Fibroblast of lung (primary cell): ENCODE measurements at regions not wholly inside any gene's neighbourhood (a gene's known extent, or its start where the extent isn't known, plus 50 kb on each side); places are given as distances from the start of the nearest gene placed in this dataset.

Experiments used
- DNase-seq, 2 donors: peaks; one replicate each; pipeline versions ENCODE4 v3.0.0 to v3.0.0-alpha.2; 2010; ENCODE audit warnings: low read depth in 2 of 2
- H2AFZ ChIP-seq: 2 replicates; pipeline ENCODE4 v1.5.1; 2012; ENCODE audit warnings: low read length, control low read depth, inconsistent platforms
- H3K27ac ChIP-seq: 2 replicates; pipeline ENCODE4 v1.5.1; 2011; ENCODE audit warnings: low read length, control low read depth; ENCODE audit not compliant: insufficient read depth
- H3K27me3 ChIP-seq: 2 replicates; pipeline ENCODE4 v1.5.1; 2011; ENCODE audit warnings: mild to moderate bottlenecking, low read length; ENCODE audit not compliant: control insufficient read depth, insufficient read depth
- H3K36me3 ChIP-seq: 2 replicates; pipeline ENCODE4 v1.5.1; 2011; ENCODE audit warnings: low read length; ENCODE audit not compliant: control insufficient read depth, insufficient read depth
- H3K4me1 ChIP-seq: 2 replicates; pipeline ENCODE4 v1.5.1; 2011; ENCODE audit warnings: low read length; ENCODE audit not compliant: control insufficient read depth, insufficient read depth; ENCODE audit errors: extremely low read depth
- H3K4me2 ChIP-seq: 2 replicates; pipeline ENCODE4 v1.5.1; 2011; ENCODE audit warnings: low read length, control low read depth; ENCODE audit not compliant: insufficient read depth; ENCODE audit errors: extremely low read depth
- H3K4me3 ChIP-seq, 4 experiments: fragments of 200-600 bp in 1 of 4; sonication (generic) in 1 of 4; replicated peaks in 1 of 4; 2 replicates each; pipeline ENCODE4 v1.5.1; 2011 to 2016; ENCODE audit warnings: low read length in 4 of 4, low read depth in 3 of 4, mild to moderate bottlenecking in 3 of 4, control low read depth in 2 of 4, inconsistent platforms in 1 of 4, mixed read lengths in 1 of 4; ENCODE audit not compliant: insufficient read depth in 1 of 4; ENCODE audit errors: control extremely low read depth in 1 of 4
- H3K79me2 ChIP-seq: 2 replicates; pipeline ENCODE4 v1.5.1; 2012; ENCODE audit warnings: mild to moderate bottlenecking, low read length, inconsistent platforms; ENCODE audit not compliant: control insufficient read depth, insufficient read depth
- H3K9ac ChIP-seq: 2 replicates; pipeline ENCODE4 v1.5.1; 2011; ENCODE audit warnings: mild to moderate bottlenecking, low read length, control low read depth; ENCODE audit not compliant: insufficient read depth
- H3K9me3 ChIP-seq: 2 replicates; pipeline ENCODE4 v1.5.1; 2012; ENCODE audit warnings: low read depth, low read length; ENCODE audit not compliant: control insufficient read depth, insufficient read depth
- H4K20me1 ChIP-seq: 2 replicates; pipeline ENCODE4 v1.5.1; 2011; ENCODE audit warnings: low read length; ENCODE audit not compliant: control insufficient read depth, insufficient read depth; ENCODE audit errors: extremely low read depth
- CTCF ChIP-seq, 2 donors: IDR thresholded peaks in 1 of 2; conservative IDR thresholded peaks in 1 of 2; 1 replicate in 1 of 2; 2 replicates in 1 of 2; pipeline ENCODE4 v1.5.1; 2011 to 2012; ENCODE audit warnings: low read length in 2 of 2, control low read depth in 1 of 2, inconsistent platforms in 1 of 2, low read depth in 1 of 2, mild to moderate bottlenecking in 1 of 2
- EZH2 ChIP-seq: IDR thresholded peaks from 2 replicates; pipeline ENCODE4 v1.5.1; 2012; ENCODE audit warnings: low read length, control low read depth, mild to moderate bottlenecking; ENCODE audit errors: missing control alignments

GRCh38 chrX:42386681-42387080 lies 391.3 kb downstream of the PPP1R2C start:
- no peaks in the 10 kb centered on the region for H3K4me1 ChIP-seq
- no peak overlapping the region for H3K9ac ChIP-seq
- H3K4me3 ChIP-seq, result no peak overlapping the region
- no peaks in the 10 kb centered on the region for H3K79me2 ChIP-seq
- no peaks in the 10 kb centered on the region for H4K20me1 ChIP-seq
- H3K27ac ChIP-seq, result no peak overlapping the region
- no peaks in the 10 kb centered on the region for H3K36me3 ChIP-seq
- no peak overlapping the region for H3K4me2 ChIP-seq
- H2AFZ ChIP-seq, result no peak overlapping the region
- H3K9me3 ChIP-seq, result no peaks in the 10 kb centered on the region
- DNase-seq, result no peak
- H3K27me3 ChIP-seq, result no peaks in the 10 kb centered on the region
- TF ChIP-seq EZH2, result no peak
- no peak for TF ChIP-seq CTCF (conservative IDR thresholded peaks at IDR 0.05 in 1 of 2, IDR thresholded peaks at IDR 0.05 in 1 of 2; ENCODE audit: low read depth in 1 of 2, low read length in 2 of 2)

GRCh38 chrX:42385730-42386129 lies 392.2 kb downstream of the PPP1R2C start:
- Histone ChIP-seq H2AFZ (no peak overlapping the region), H3K4me2 (no peak overlapping the region), H3K27ac (no peak overlapping the region), H3K4me1 (no peaks in the 10 kb centered on the region), H3K79me2 (no peaks in the 10 kb centered on the region), H3K27me3 (no peaks in the 10 kb centered on the region), H4K20me1 (no peaks in the 10 kb centered on the region), H3K9ac (no peak overlapping the region), H3K4me3 (no peak overlapping the region), H3K36me3 (no peaks in the 10 kb centered on the region), H3K9me3 (no peaks in the 10 kb centered on the region)
- no peak for TF ChIP-seq EZH2
- TF ChIP-seq CTCF (conservative IDR thresholded peaks at IDR 0.05 in 1 of 2, IDR thresholded peaks at IDR 0.05 in 1 of 2; ENCODE audit: low read depth in 1 of 2, low read length in 2 of 2), result no peak
- DNase-seq, result no peak

DNA sequence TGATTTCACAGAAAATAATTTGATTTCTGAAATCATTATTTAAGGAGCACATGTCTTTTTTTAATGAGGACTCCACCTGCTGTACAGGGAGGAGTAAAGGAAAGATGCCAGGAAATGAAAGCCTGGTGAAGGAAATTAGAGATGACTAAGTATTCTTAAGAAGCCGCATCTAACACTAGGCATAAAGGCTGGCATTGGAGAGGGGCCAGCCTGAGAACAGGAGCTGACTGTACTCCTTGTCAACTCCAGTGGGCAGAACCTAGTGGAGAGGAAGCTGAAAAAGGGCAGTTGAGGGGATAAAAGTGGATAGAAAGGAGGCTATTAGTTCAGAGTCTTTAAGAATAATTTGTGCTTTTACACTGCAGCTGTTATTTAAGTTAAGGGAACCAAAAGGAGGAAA lies 393.0 kb downstream of the PPP1R2C start:
- TF ChIP-seq EZH2, result no peak
- no peak for TF ChIP-seq CTCF (conservative IDR thresholded peaks at IDR 0.05 in 1 of 2, IDR thresholded peaks at IDR 0.05 in 1 of 2; ENCODE audit: low read depth in 1 of 2, low read length in 2 of 2)
- Histone ChIP-seq H3K4me2 (no peak overlapping the region), H3K4me1 (no peaks in the 10 kb centered on the region), H3K36me3 (no peaks in the 10 kb centered on the region), H3K9ac (no peak overlapping the region), H2AFZ (no peak overlapping the region), H3K79me2 (no peaks in the 10 kb centered on the region), H4K20me1 (no peaks in the 10 kb centered on the region), H3K27ac (no peak overlapping the region), H3K4me3 (no peak overlapping the region), H3K9me3 (no peaks in the 10 kb centered on the region), H3K27me3 (no peaks in the 10 kb centered on the region)
- no peak for DNase-seq
